ENCODE measurements at regions not wholly inside any gene's neighbourhood (a gene's known extent, or its start where the extent isn't known, plus 50 kb on each side); places are given as distances from the start of the nearest gene placed in this dataset.

GRCh38 chr10:132475086-132475485 is 62.5 kb upstream of the INPP5A start (continued):
- TF ChIP-seq CHD7 (IDR thresholded peaks at IDR 0.05; ENCODE audit: low read depth, low read length) (no peak), RBM15 (IDR thresholded peaks at IDR 0.05; ENCODE audit: insufficient read depth, low read length) (no peak), ELF1 (tag; IDR thresholded peaks at IDR 0.05) (no peak), CHD1 (IDR thresholded peaks at IDR 0.05; ENCODE audit: low read length) (no peak), ATF2 (CRISPR knock-in tag; IDR thresholded peaks at IDR 0.05) (no peak), CEBPZ (IDR thresholded peaks at IDR 0.05; ENCODE audit: borderline replicate concordance, low read depth, low read length) (no peak)
